ENCODE measurements at regions not wholly inside any gene's neighbourhood (a gene's known extent, or its start where the extent isn't known, plus 50 kb on each side); places are given as distances from the start of the nearest gene placed in this dataset.
A peak's percentile ranks its signal among the peaks of the same experiment; 100 is the strongest.

DNA sequence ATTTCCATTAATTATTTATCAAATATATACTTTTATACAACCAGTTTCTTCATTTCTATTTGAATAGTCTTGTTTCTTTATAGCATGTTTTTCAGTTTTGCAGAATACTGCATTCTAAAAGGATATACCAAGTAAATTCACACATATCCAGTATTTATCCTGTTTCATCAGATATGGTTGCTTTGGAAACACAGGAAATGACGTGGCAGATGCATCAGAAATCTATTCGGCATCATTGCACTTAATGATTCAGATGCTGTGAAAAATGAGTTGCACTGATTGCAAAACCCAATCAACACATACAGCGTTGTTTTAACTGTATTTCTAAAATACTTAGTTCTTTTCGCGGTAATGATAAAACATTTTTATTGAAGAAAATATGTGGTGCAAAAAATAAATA is 594.9 kb downstream of the CDH26 start:
- no peak for DNase-seq
- Histone ChIP-seq H3K4me1 (ENCODE audit: control insufficient read depth in 2 of 3, insufficient read depth in 2 of 3, low read depth in 1 of 3, low read length in 3 of 3) (no peaks in the 10 kb centered on the region), H3K4me3 (ENCODE audit: low read length in 3 of 3) (no peak overlapping the region), H3K27ac (ENCODE audit: low read depth in 2 of 2, low read length in 2 of 2) (no peak overlapping the region), H3K36me3 (ENCODE audit: control insufficient read depth in 2 of 3, insufficient read depth in 3 of 3, low read length in 3 of 3) (no peaks in the 10 kb centered on the region), H3K9ac (ENCODE audit: low read length in 3 of 3) (no peak overlapping the region), H3K27me3 (ENCODE audit: control insufficient read depth, insufficient read depth, low read length) (no peaks in the 10 kb centered on the region), H3K9me3 (ENCODE audit: control insufficient read depth in 2 of 3, insufficient read depth in 1 of 3, low read length in 3 of 3) (no peaks in the 10 kb centered on the region)
- FAIRE-seq = no peak
- TF ChIP-seq, protein P1, sequence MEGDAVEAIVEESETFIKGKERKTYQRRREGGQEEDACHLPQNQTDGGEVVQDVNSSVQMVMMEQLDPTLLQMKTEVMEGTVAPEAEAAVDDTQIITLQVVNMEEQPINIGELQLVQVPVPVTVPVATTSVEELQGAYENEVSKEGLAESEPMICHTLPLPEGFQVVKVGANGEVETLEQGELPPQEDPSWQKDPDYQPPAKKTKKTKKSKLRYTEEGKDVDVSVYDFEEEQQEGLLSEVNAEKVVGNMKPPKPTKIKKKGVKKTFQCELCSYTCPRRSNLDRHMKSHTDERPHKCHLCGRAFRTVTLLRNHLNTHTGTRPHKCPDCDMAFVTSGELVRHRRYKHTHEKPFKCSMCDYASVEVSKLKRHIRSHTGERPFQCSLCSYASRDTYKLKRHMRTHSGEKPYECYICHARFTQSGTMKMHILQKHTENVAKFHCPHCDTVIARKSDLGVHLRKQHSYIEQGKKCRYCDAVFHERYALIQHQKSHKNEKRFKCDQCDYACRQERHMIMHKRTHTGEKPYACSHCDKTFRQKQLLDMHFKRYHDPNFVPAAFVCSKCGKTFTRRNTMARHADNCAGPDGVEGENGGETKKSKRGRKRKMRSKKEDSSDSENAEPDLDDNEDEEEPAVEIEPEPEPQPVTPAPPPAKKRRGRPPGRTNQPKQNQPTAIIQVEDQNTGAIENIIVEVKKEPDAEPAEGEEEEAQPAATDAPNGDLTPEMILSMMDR (IDR thresholded peaks at IDR 0.05; ENCODE audit: borderline replicate concordance, extremely low read depth, insufficient read depth) = no peak
- intact Hi-C loops (cut with DNase I) = no loop called here

DNA sequence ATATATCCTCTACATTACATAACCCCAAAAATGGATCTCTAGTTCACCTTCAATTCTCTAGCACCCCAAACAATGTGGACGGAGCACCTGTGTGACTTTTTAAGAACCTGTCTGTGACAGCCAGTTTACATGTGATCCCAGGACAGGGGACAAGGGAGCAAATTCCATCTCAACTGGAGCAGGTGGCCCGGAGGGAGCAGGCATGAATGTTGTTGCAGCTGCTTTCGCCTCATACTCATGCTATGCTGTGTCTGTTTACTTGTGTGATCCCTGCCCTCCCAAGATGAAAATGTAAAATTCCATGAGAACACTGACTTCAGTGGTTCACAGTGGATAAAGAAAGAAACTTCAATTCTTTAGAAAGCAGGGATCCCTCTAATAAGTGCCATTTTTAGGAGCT is 600.3 kb downstream of the CDH26 start:
- Histone ChIP-seq H3K4me1 (ENCODE audit: control insufficient read depth in 2 of 3, insufficient read depth in 2 of 3, low read depth in 1 of 3, low read length in 3 of 3) (no peaks in the 10 kb centered on the region), H3K27me3 (ENCODE audit: control insufficient read depth, insufficient read depth, low read length) (no peaks in the 10 kb centered on the region), H3K9me3 (ENCODE audit: control insufficient read depth in 2 of 3, insufficient read depth in 1 of 3, low read length in 3 of 3) (no peaks in the 10 kb centered on the region), H3K27ac (ENCODE audit: low read depth in 2 of 2, low read length in 2 of 2) (no peak overlapping the region), H3K36me3 (ENCODE audit: control insufficient read depth in 2 of 3, insufficient read depth in 3 of 3, low read length in 3 of 3) (no peaks in the 10 kb centered on the region), H3K9ac (ENCODE audit: low read length in 3 of 3) (no peak overlapping the region), H3K4me3 (ENCODE audit: low read length in 3 of 3) (no peak overlapping the region)
- TF ChIP-seq, protein P1 (IDR thresholded peaks at IDR 0.05; ENCODE audit: borderline replicate concordance, extremely low read depth, insufficient read depth) = no peak
- FAIRE-seq (no peak), DNase-seq (no peak)
- intact Hi-C loops (cut with DNase I) = no loop called here

DNA sequence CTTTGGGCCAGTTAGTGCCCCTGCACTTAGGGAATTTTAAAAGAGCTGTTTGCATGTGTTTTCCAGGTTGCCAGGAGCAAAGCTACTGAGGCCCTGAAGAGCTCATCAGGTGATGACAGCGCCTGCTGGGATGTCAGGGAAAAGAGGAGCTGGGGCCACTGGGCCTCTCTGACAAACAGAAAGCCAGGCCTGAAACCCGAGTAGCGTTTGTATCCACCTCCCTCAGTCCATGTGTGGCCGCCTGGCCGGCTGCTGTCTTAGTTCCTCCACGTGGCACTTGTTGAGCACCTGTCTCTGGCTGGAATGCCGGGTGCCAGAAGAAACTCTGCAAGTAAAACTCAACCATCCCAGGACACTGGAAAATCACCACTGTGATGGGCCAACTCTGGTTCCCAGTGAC is 601.2 kb downstream of the CDH26 start:
- H3K9me3 ChIP-seq (ENCODE audit: control insufficient read depth in 2 of 3, insufficient read depth in 1 of 3, low read length in 3 of 3) = no peaks in the 10 kb centered on the region
- FAIRE-seq (no peak), DNase-seq (peak in 4 of 5 donors; percentile 52 to 72 (median 64))
- intact Hi-C loops (cut with DNase I) = no loop called here
- no peak overlapping the region for H3K4me3 ChIP-seq (ENCODE audit: low read length in 3 of 3)
- H3K27me3 ChIP-seq (ENCODE audit: control insufficient read depth, insufficient read depth, low read length) = no peaks in the 10 kb centered on the region
- no peaks in the 10 kb centered on the region for H3K4me1 ChIP-seq (ENCODE audit: control insufficient read depth in 2 of 3, insufficient read depth in 2 of 3, low read depth in 1 of 3, low read length in 3 of 3)
- no peaks in the 10 kb centered on the region for H3K36me3 ChIP-seq (ENCODE audit: control insufficient read depth in 2 of 3, insufficient read depth in 3 of 3, low read length in 3 of 3)
- TF ChIP-seq, protein P1 (IDR thresholded peaks at IDR 0.05; ENCODE audit: borderline replicate concordance, extremely low read depth, insufficient read depth) = no peak
- H3K27ac ChIP-seq (ENCODE audit: low read depth in 2 of 2, low read length in 2 of 2) = no peak overlapping the region
- H3K9ac ChIP-seq (ENCODE audit: low read length in 3 of 3) = no peak overlapping the region

DNA sequence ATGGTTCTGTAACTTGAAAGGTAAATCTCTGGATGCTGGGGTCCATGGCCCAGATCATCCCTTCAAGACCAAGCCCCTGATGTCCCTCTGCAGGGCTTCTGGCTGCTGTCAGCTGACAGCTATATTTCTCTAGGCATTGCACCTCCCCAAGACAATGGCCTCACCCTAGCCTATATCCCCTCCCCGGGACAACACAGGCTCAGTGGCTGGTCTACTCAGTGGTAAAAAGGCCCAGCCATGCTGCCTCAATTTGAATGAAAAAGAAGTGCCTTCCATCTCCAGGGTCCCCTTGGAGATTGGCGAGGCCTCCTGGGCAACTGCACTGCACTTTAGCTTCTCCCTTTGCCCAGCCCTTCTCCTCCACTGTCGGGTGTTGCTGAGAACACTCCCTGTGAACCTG is 602.8 kb downstream of the CDH26 start:
- intact Hi-C loops (cut with DNase I) = no loop called here
- Histone ChIP-seq H3K4me3 (ENCODE audit: low read length in 3 of 3) (no peak overlapping the region), H3K9me3 (ENCODE audit: control insufficient read depth in 2 of 3, insufficient read depth in 1 of 3, low read length in 3 of 3) (no peaks in the 10 kb centered on the region), H3K9ac (ENCODE audit: low read length in 3 of 3) (no peak overlapping the region), H3K27ac (ENCODE audit: low read depth in 2 of 2, low read length in 2 of 2) (no peak overlapping the region), H3K36me3 (ENCODE audit: control insufficient read depth in 2 of 3, insufficient read depth in 3 of 3, low read length in 3 of 3) (no peaks in the 10 kb centered on the region), H3K4me1 (ENCODE audit: control insufficient read depth in 2 of 3, insufficient read depth in 2 of 3, low read depth in 1 of 3, low read length in 3 of 3) (no peaks in the 10 kb centered on the region), H3K27me3 (ENCODE audit: control insufficient read depth, insufficient read depth, low read length) (no peaks in the 10 kb centered on the region)
- no peak for FAIRE-seq
- TF ChIP-seq, protein P1 (IDR thresholded peaks at IDR 0.05; ENCODE audit: borderline replicate concordance, extremely low read depth, insufficient read depth) = no peak
- DNase-seq = no peak

Data from kidney (tissue), 13 donors.